Hepatocyte (in vitro differentiated cells): ENCODE measurements at regions not wholly inside any gene's neighbourhood (a gene's known extent, or its start where the extent isn't known, plus 50 kb on each side); places are given as distances from the start of the nearest gene placed in this dataset.
"Not testable (repeated sequence)": the region's sequence is repeated elsewhere in the genome, so short reads cannot be mapped to it uniquely, and the experiment has no call there.

Source experiments
- CTCF ChIP-seq: fragments of 200-600 bp; sonication (generic); IDR thresholded peaks from 2 replicates; pipeline ENCODE4 v1.5.1; 2016; ENCODE audit warnings: antibody characterized with exemption, mild to moderate bottlenecking; ENCODE audit not compliant: poor library complexity
- EZH2 ChIP-seq: fragments of 200-600 bp; sonication (generic); IDR thresholded peaks from 2 replicates; pipeline ENCODE4 v1.6.1; 2016; ENCODE audit warnings: antibody characterized with exemption, mild to moderate bottlenecking, borderline replicate concordance
- EZH2phosphoT487 ChIP-seq: fragments of 200-600 bp; sonication (generic); IDR thresholded peaks from one replicate; pipeline ENCODE4 v1.6.1; 2018; ENCODE audit warnings: antibody characterized with exemption, mild to moderate bottlenecking, low read depth, moderate library complexity; ENCODE audit not compliant: unreplicated experiment, severe bottlenecking

GRCh38 chr11:25488176-25488575 lies 843.8 kb upstream of the ANO3 start:
- TF ChIP-seq EZH2, CTCF, EZH2phosphoT487: not testable (repeated sequence)
